ENCODE measurements at regions not wholly inside any gene's neighbourhood (a gene's known extent, or its start where the extent isn't known, plus 50 kb on each side); places are given as distances from the start of the nearest gene placed in this dataset.

GRCh38 chr4:116866106-116866505 lies 219.3 kb downstream of the TRAM1L1 start:
- no peaks in the 10 kb centered on the region for H3K4me1 Mint-ChIP-seq
- H3K27ac Mint-ChIP-seq: no peak overlapping the region
- intact Hi-C loops (cut with micrococcal nuclease): no loop called here
- ChIA-PET POLR2A (no interaction called here), CTCF (no interaction called here)
- no peaks in the 10 kb centered on the region for H3K9me3 Mint-ChIP-seq
- TF ChIP-seq CTCF (IDR thresholded peaks at IDR 0.05): no peak
- H3K27me3 Mint-ChIP-seq: no peaks in the 10 kb centered on the region
- H3K4me3 Mint-ChIP-seq: no peak overlapping the region
- DNase-seq (no peak), ATAC-seq (ENCODE audit: low read depth) (no peak)
- H3K36me3 Mint-ChIP-seq (ENCODE audit: low read depth): no peaks in the 10 kb centered on the region

- CTCF ChIA-PET: no interaction called here
- DNase-seq (no peak), ATAC-seq (ENCODE audit: low read depth) (no peak)
- POLR2A ChIA-PET: no interaction called here
- Mint-ChIP-seq H3K4me3 (no peak overlapping the region), H3K36me3 (ENCODE audit: low read depth) (no peaks in the 10 kb centered on the region), H3K4me1 (no peaks in the 10 kb centered on the region), H3K27me3 (no peaks in the 10 kb centered on the region), H3K27ac (no peak overlapping the region), H3K9me3 (no peaks in the 10 kb centered on the region)
- TF ChIP-seq CTCF (IDR thresholded peaks at IDR 0.05): no peak
- intact Hi-C loops (cut with micrococcal nuclease): no loop called here
Measured at GRCh38 chr4:116862592-116862991, 222.8 kb downstream of the TRAM1L1 start.

- intact Hi-C loops (cut with micrococcal nuclease): no loop called here
- Mint-ChIP-seq H3K4me1 (no peaks in the 10 kb centered on the region), H3K27me3 (no peaks in the 10 kb centered on the region), H3K36me3 (ENCODE audit: low read depth) (no peaks in the 10 kb centered on the region), H3K4me3 (no peak overlapping the region), H3K27ac (no peak overlapping the region), H3K9me3 (no peaks in the 10 kb centered on the region)
- DNase-seq: no peak
- no peak for ATAC-seq (ENCODE audit: low read depth)
- no peak for TF ChIP-seq CTCF (IDR thresholded peaks at IDR 0.05)
- CTCF ChIA-PET: no interaction called here
- POLR2A ChIA-PET: no interaction called here
Measured at GRCh38 chr4:116860891-116861290, 224.5 kb downstream of the TRAM1L1 start.

- Mint-ChIP-seq H3K4me3 (no peak overlapping the region), H3K27me3 (no peaks in the 10 kb centered on the region), H3K36me3 (ENCODE audit: low read depth) (no peaks in the 10 kb centered on the region), H3K4me1 (no peaks in the 10 kb centered on the region), H3K27ac (no peak overlapping the region), H3K9me3 (peaks cover 5% of the 10 kb centered on the region)
- no peak for TF ChIP-seq CTCF (IDR thresholded peaks at IDR 0.05)
- intact Hi-C loops (cut with micrococcal nuclease): no loop called here
- no peak for DNase-seq
- ATAC-seq (ENCODE audit: low read depth): no peak
- ChIA-PET CTCF (no interaction called here), POLR2A (no interaction called here)
Measured at GRCh38 chr4:116849620-116850019, 235.8 kb downstream of the TRAM1L1 start.

GRCh38 chr4:116847616-116848015 lies 237.8 kb downstream of the TRAM1L1 start:
- peaks cover 5% of the 10 kb centered on the region for H3K9me3 Mint-ChIP-seq
- H3K27ac Mint-ChIP-seq: no peak overlapping the region
- no peak for TF ChIP-seq CTCF (IDR thresholded peaks at IDR 0.05)
- ATAC-seq (ENCODE audit: low read depth) (no peak), DNase-seq (no peak)
- H3K4me3 Mint-ChIP-seq: no peak overlapping the region
- intact Hi-C loops (cut with micrococcal nuclease): no loop called here
- no peaks in the 10 kb centered on the region for H3K27me3 Mint-ChIP-seq
- CTCF ChIA-PET: no interaction called here
- H3K4me1 Mint-ChIP-seq: no peaks in the 10 kb centered on the region
- no peaks in the 10 kb centered on the region for H3K36me3 Mint-ChIP-seq (ENCODE audit: low read depth)
- POLR2A ChIA-PET: no interaction called here
